GM18519 (cell line): ENCODE measurements at regions not wholly inside any gene's neighbourhood (a gene's known extent, or its start where the extent isn't known, plus 50 kb on each side); places are given as distances from the start of the nearest gene placed in this dataset.

Experiments used
- ATAC-seq: cut with Tn5 transposase; IDR thresholded peaks from one replicate; pipeline ENCODE4 v1.9.1; 2021; ENCODE audit warnings: mild to moderate bottlenecking, moderate library complexity; ENCODE audit not compliant: unreplicated experiment, low FRiP score

DNA sequence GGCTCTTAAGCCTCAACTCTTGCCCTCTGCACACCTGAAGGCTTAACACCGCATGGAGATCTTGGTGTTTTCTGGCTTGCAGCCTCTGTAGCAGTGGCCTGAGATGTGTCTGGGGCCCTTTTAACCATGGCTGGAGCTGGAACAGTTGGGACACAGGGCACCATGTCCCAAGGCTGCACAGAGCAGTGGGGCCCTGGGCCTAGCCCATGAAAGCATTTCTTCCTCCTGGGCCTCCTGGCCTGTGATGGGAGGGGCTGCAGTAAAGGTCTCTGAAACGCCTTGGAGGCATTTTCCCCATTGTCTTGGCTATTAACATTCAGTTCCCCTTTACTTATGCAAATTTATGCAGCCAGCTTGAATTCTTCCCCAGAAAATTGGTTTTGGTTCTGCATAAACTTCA is 735.5 kb upstream of the ALCAM start:
- ATAC-seq, result no peak

DNA sequence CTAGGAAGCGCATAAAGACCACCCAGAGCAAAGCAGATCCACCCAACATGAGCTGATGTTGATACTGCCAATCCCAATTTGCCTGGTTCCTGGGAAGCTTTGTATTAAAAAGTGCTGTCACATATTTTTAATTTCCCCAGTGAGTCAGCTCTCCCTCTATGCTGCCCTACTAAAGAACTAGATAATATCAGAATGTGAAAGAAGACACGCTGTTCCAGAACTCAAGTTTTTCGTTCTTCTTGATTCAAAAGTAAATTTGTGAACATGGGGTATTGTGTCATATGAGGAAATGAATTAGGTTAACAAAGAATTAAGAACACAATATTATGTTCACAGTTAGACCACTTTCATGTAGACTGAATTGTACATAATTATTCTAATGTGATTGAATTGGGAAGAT is 734.2 kb upstream of the ALCAM start:
- ATAC-seq, result no peak

DNA sequence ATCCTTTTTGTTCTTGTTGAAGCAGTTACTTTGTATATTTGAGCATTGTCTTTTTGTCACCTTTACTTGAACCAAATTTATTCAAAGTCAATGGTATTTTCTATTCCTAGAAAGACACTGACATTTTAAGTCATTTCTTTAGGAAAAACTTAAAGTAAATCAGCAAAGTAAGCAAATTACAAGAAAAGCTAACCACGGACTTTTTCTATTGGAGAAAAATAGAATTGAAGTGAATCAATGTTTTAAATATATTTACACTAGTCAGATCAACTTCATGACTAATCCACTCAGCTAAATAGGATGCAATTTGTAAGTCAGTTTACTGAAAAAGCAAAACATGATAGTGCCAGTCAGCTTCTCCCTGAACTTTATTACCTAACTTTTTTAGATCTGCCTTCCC is 733.8 kb upstream of the ALCAM start:
- ATAC-seq, result no peak

DNA sequence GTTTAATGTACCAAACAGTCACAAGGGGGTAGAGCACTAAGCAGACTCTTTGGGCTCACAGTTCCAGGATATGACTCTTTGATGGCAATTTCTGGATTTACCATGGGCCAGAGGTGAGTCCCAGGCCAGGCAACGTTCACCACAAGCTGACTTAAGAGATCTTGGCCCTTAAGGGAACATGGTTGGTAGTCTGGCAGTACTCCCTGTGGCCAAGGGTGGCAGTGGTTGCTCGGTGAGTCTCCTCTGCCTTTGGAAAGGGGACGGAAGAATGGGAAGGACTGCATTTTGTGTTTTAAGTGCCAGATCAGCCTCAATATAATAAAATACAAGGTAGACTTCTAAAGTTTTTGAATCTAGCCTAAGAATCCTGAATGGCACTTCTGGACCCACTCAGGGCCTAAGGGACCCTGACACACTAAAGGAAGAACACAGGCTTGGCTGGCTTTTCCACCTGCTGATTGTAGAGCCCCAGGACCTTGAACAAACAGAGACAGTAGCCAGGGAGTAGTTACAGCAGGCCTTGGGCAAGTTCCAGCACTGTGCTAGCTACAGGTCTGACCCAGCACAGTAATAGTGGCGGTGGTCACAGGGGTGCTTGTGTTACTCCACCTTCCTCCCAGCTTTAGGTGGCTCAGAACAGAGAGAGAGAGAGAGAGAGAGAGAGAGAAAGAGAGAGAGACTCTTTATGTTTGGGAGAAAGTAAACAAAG is 730.7 kb upstream of the ALCAM start:
- no peak for ATAC-seq

DNA sequence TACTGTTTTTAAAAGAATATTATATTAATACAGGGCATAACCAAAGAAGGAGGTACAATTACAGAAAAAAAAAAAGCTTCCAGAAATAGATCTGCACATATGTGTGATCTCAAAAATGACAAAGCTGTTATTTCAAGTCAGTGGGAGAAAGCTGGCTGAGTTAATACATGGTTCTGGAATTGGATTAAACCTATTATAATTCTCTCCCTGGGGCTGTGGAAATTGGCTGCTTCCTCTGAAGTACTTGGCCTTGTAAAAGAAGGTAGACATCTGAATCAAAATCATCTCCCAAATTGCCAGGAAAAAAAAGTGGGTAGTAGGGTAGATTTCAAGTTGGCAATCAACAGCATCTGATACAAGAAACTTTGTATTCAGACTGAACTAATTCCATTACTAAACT is 723.9 kb upstream of the ALCAM start:
- no peak for ATAC-seq

DNA sequence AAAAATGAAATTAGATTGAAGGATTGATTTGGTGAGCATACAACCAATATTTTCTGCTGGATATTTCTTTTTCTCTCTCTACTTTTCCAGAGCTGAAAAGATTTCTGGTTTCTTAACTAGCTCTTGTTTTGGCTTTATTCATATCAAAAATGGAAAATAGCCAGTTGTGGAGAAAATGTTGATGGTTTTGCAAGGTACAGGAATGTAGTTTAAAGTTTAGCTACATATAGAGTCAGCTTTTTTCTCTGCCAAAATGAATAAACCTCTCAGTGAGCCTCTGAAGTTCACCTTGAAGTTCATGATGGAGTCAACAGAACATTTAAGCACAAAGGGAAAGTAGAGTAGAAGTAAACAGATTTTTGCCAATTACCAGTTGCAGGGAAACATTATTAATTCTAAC is 720.5 kb upstream of the ALCAM start:
- no peak for ATAC-seq

DNA sequence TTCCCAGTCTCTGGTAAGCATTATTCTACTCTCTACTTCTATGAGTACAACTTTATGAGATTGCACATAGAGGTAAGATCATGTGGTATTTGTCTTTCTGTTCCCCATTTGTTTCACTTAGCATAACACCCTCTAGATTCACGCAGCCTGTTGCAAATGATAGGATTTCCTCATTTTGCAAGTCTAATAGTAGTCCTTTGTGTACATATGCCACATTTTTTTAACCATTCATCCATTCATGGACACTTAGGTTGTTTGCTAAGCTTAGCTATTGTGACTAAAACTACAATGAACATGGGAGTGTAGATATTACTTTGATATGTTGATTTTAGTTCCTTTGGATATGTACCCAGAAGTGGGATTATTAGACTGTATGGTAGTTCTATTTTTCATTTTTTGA is 717.9 kb upstream of the ALCAM start:
- ATAC-seq, result no peak

DNA sequence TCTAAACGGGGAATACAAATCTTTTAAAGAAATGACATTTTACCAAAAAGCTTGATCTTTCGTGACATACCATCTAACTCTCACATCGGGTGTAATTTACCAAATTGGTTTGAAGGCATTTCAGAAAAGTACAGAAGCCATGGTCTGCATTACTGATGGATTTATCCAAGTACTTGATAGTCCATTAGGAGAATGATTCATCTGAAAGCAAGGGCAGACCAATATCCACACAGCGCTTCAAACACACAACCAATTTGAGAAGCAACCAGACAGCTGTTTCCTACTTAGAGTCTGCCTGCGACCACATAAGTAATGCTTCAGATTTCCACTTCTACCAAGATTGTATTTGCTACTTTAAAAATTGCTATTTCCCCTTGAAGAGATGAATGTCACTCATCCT is 697.6 kb upstream of the ALCAM start:
- ATAC-seq, result no peak

DNA sequence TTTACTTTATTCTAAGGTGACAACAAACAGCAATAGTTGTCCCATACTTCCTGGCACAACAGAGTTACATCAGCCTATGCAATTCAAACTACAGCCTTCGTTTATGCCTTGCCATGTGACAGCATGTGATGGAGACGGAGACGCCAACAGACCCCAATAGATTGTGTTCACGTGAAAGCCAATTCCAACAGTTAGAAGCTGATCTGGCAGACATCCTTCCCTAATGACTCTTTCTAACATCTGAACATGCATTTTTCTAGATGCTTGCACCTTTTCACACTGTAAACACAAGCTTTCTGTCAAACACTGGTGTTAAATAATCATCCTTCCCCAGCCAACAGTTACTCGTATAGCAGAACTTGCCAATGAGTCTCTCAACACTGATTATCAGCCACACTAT is 694.4 kb upstream of the ALCAM start:
- no peak for ATAC-seq

DNA sequence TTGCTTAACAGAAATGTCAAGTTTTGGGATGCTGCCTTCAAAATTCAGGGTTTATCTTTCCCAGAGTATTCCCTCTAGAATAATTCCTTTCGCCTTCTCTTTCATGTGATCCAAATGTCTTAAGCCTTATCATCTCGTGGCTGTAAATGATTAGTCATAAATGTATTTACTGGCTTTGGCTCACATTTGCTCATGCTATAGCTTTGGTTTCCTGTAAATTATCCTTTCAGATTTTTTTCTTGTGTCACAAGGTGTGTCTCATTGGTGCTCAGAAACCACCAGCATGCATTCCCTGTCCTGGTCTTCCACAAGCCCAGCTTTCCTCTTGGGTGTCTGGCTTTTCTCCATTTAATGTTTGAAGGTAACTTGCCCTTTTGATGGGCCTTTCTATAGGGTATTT is 692.7 kb upstream of the ALCAM start:
- ATAC-seq, result no peak

DNA sequence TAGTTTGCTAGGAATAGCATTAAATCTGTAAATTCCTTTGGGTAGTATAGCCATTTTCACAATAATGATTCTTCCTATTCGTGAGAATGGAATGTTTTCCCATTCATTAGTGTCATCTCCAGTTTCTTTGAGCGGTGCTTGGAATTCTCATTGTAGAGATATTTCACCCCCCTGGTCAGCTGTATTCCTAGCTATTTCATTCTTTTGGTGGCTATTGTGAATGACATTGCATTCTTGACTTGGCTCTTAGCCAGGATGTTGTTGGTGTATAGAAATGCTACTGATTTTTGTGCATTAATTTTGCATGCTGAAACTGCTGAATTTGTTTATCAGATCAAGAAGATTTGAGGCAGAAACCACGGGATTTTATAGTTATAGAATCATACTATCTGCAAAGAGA is 690.5 kb upstream of the ALCAM start:
- ATAC-seq, result no peak

DNA sequence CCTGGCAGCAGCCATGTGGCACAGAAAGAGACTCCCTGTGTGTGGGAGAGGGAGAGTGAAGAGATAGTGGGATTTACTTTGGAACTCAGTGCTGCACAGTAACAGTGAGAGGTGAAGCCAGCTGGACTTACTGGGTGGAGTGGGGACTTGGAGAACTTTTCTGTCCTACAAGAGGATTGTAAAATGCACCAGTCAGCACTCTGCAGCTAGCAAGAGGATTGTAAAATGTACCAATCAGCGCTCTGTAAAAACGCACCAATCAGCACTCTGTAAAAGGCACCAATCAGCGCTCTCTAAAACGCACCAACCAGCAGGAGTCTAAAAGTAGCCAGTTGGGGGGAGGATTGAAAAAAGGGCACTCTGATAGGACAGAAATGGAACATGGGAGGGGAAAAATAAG is 688.8 kb upstream of the ALCAM start:
- ATAC-seq, result no peak

DNA sequence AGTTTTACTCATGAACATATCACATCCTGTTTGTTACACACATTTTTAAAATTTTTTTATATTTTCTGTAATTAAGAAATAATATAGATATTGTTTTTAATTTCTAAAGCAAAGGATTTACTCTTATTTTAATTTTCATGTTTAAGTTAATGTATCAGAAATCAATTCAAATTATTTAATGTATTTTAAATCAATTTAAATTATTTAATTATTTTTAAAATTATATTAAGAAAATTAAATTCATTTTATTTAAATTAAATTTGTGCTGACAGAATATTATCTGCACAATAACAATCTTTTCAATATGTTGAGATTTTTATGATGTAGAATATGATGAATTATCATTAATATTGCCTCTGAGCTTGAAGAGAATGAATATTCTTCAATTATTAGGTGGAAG is 681.2 kb upstream of the ALCAM start:
- ATAC-seq, result no peak

DNA sequence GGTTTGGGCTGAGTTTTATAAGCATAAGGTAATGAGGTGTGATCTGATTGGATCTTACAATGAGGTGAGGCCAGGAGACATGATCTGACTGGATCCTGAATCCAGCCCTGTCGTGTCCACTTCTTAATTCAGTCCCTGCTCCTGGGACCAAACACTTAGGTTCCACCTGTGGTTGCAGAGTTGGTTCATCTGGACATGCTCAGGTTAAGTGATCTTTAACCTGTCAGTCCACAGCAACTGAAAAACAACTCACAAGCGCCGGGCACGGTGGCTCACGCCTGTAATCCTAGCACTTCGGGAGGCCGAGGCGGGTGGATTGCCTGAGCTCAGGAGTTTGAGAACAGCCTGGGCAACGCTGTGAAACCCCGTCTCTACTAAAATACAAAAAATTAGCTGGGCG is 679.3 kb upstream of the ALCAM start:
- ATAC-seq, result no peak

DNA sequence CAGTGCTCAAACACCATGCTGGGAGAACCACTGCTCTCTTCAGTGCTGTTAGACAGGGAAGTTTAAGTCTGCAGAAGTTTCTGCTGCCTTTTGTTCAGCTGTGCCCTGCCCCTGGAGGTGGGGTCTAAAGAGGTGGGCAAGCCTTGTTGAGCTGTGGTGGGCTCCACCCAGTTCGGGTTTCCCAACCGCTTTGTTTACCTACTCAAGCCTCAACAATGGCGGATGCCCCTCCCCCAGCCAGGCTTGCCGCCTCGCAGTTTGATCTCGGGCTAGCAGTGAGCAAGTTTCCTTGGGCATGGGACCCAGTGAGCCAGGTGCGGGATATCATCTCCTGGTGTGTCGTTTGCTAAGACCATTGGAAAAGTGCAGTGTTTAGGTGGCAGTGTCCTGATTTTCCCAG is 670.2 kb upstream of the ALCAM start:
- no peak for ATAC-seq

DNA sequence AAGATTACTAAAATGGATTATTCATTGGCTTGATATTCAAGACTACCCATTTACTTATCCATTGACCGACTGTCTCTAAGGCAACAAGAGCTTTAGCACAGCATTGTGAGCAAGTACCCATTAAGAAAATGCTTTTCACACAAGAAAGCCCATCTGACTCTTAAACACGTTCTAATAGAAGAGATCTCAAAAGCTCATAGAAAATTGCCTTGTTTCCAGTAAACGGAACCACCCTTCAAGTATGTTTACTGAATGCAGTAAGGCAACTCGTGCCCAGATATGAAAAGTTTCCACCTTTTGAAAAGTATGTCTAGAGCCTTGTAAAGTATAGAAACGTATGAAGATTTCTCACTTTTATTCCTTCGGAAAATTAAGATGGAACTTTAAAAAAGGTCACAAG is 655.3 kb upstream of the ALCAM start:
- ATAC-seq, result no peak

DNA sequence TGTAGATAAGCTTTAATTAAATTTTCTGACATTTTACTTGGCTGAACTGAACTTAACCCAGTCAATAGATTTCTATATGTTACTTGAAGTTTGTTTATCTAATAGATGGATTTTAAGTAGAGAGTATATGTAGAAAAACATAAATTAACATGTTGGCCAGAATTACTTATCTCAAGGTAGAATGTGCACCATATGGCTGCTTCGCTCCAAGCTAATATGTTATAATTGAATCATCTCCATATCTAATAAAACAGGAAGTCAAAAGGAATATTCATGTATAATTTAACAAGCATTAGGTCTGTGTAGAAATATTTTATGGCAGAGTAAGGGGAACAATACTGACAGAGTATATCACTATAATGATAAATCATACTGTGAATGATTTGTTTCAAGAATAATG is 650.7 kb upstream of the ALCAM start:
- ATAC-seq, result no peak

DNA sequence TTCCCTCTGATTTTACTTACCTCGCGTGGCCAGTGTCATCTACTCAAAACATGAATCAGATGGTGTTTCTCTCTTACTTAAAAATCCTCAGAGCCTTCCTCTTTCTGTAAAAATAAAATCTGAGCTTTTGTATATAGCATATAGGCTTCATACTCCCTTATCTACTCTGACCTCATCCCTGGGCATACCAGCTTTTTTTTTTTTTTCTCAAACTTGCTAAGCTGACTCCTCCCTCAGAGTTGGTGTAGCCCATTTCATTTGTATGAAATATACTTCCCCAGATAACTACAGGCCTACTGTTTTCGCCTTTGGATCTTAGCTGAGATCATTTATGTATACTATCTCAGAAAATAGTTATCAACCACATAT is 648.9 kb upstream of the ALCAM start:
- peak; percentile 41 for ATAC-seq

DNA sequence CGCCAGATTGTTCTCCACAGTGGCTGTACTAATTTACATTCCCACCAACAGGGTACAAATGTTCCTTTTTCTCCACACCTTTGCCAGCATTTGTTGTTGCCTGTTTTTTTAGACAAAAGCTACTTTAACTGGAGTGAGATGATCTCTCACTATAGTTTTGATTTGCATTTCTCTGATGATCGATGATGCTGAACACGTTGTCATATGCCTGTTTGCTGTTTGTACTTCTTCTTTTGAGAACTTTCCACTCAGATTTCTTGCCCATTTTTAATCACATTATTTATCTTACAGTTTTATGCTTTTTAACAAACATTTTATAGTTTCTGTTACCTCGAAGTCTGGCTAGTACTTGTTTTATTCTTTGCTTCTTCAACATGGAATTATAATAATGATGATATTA is 643.7 kb upstream of the ALCAM start:
- no peak for ATAC-seq

DNA sequence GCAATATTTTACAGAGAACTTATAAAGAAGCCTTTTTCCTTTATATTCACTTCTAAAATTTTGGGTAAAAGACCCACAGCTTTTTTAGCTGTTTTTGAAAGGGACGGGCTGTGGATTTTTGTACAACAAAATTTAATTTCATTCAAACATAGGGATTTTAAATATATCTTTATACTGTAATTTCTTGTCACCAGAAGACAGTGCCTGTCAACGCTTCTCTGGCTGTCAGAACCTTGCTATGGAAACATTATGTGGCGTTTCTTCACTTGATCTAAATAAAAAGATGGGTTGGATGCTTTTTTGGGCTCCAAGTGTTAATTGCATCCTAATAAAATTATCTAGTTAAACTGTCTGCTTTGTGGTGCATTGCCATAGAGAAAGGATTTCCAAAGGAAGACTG is 635.6 kb upstream of the ALCAM start:
- no peak for ATAC-seq

DNA sequence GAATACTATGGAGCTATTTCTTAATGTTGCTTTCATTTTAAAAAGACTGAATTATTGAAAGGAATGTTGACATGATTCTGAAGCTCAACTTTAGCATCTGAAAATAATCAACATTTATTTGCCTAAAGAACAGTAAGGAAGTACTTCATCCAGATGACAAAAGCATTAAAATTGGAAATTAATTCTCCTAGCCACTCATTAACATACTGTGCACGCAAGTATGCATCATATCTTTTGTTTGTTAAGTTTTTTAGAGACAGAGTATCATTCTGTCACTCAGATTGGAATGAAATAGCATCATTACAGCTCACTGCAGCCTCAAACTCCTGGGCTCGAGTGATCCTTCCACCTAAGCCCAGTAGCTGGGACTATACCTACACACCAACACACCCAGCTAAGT is 632.1 kb upstream of the ALCAM start:
- no peak for ATAC-seq

DNA sequence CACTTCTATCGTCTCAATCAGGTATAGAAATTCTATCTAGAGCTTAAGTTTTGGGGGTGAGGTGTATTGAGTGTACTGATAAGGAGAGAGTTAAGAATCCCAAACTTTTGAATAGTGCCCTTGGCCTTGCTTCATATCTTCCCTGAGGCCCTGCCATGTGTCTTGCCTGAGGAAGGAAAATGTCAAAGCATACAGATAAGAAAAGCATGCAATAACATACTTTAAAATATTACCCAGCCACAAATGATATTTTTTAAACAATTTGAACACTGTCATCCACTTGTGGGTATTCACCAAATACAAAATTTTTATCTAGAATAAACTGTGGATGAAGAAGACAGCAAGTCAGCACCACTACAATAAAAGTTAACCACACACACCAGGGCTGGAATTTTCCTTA is 631.0 kb upstream of the ALCAM start:
- no peak for ATAC-seq

DNA sequence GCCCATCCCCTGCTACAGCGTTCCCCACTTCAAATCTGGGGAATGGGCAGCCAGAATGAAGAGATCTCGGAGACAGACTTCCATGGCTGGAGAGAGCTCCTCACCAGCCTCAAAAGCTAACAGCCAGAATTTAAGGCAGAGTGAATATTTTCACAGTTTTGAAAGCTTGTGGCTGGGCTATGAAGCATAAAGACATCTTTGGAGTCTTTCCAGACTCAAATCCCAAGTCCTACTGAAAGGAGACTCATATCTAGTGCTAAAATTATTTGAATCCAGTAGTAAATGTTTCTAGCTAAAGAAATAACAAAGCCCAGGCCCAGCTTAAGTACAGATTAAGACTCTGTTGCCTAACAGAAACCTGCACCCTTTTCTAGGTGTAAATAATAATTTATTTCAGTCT is 628.4 kb upstream of the ALCAM start:
- no peak for ATAC-seq
